ENCODE measurements at regions not wholly inside any gene's neighbourhood (a gene's known extent, or its start where the extent isn't known, plus 50 kb on each side); places are given as distances from the start of the nearest gene placed in this dataset.

GRCh38 chr12:124512667-124513296 lies 54.6 kb downstream of the NCOR2 start:
- ChIA-PET POLR2A (ENCODE audit: unreplicated experiment) (no interaction called here), CTCF (interaction anchor here (1.0 kb wide), 1 partner anchor 132 kb away, joined by 3 read pairs; no protein-coding TSS in a partner anchor)
- Histone ChIP-seq H3K79me2 (ENCODE audit: low read length) (peaks cover 91% of the 10 kb centered on the region), H3K4me2 (ENCODE audit: low read length) (peak overlapping the region; percentile 78), H2AFZ (ENCODE audit: low read length) (no peak overlapping the region), H3K4me3 (ENCODE audit: low read length) (peak overlapping the region; percentile 30; the same call in 1 of the 2 replicates), H4K20me1 (ENCODE audit: low read length) (peaks cover 21% of the 10 kb centered on the region; the same call in 1 of the 2 replicates), H3K4me1 (ENCODE audit: insufficient read depth, low read length) (peaks cover 51% of the 10 kb centered on the region), H3K36me3 (ENCODE audit: low read depth, low read length) (no peaks in the 10 kb centered on the region), H3K27me3 (ENCODE audit: low read length) (no peaks in the 10 kb centered on the region), H3K9me2 (replicated peaks; ENCODE audit: low read length) (no peaks in the 10 kb centered on the region), H3K9me3 (ENCODE audit: low read length) (no peaks in the 10 kb centered on the region), H3K27ac (ENCODE audit: low read length) (peak overlapping the region; percentile 78), H3K9ac (ENCODE audit: low read length) (peak overlapping the region; percentile 55), H3F3A (ENCODE audit: low read length, unreplicated experiment) (peaks cover under 1% of the 10 kb centered on the region)
- DNase-seq (peak; percentile 98), ATAC-seq (peak; percentile 64)
- intact Hi-C loops (cut with micrococcal nuclease): loop anchor here (2.0 kb wide), 1 partner anchor 132 kb away; no protein-coding TSS in a partner anchor
- TF ChIP-seq EZH2phosphoT487 (IDR thresholded peaks at IDR 0.05; ENCODE audit: borderline replicate concordance, low read length) (no peak), EZH2 (IDR thresholded peaks at IDR 0.05; ENCODE audit: low read length, unreplicated experiment) (no peak), CTCF (conservative IDR thresholded peaks at IDR 0.05; ENCODE audit: low read depth, low read length) (no peak)
- no TSS peak for BruUV-seq (replicated peaks)

GRCh38 chr12:124511259-124511985 lies 56.0 kb downstream of the NCOR2 start:
- ChIA-PET POLR2A (ENCODE audit: unreplicated experiment) (no interaction called here), CTCF (no interaction called here)
- intact Hi-C loops (cut with micrococcal nuclease): no loop called here
- DNase-seq (no peak), ATAC-seq (no peak)
- no peaks in the 10 kb centered on the region for H3K27me3 ChIP-seq (ENCODE audit: low read length)
- H3K79me2 ChIP-seq (ENCODE audit: low read length): peaks cover 90% of the 10 kb centered on the region
- no TSS peak for BruUV-seq (replicated peaks)
- peaks cover 38% of the 10 kb centered on the region for H3K4me1 ChIP-seq (ENCODE audit: insufficient read depth, low read length)
- no peak overlapping the region for H3K27ac ChIP-seq (ENCODE audit: low read length)
- no peaks in the 10 kb centered on the region for H3K36me3 ChIP-seq (ENCODE audit: low read depth, low read length)
- H3K9ac ChIP-seq (ENCODE audit: low read length): no peak overlapping the region
- TF ChIP-seq EZH2 (IDR thresholded peaks at IDR 0.05; ENCODE audit: low read length, unreplicated experiment): no peak
- no peak for TF ChIP-seq EZH2phosphoT487 (IDR thresholded peaks at IDR 0.05; ENCODE audit: borderline replicate concordance, low read length)
- TF ChIP-seq CTCF (conservative IDR thresholded peaks at IDR 0.05; ENCODE audit: low read depth, low read length): no peak
- no peaks in the 10 kb centered on the region for H3K9me2 ChIP-seq (replicated peaks; ENCODE audit: low read length)
- H3F3A ChIP-seq (ENCODE audit: low read length, unreplicated experiment): no peaks in the 10 kb centered on the region
- H2AFZ ChIP-seq (ENCODE audit: low read length): no peak overlapping the region
- H3K4me2 ChIP-seq (ENCODE audit: low read length): no peak overlapping the region
- H3K9me3 ChIP-seq (ENCODE audit: low read length): no peaks in the 10 kb centered on the region
- peaks cover 15% of the 10 kb centered on the region; the same call in 1 of the 2 replicates for H4K20me1 ChIP-seq (ENCODE audit: low read length)
- no peak overlapping the region for H3K4me3 ChIP-seq (ENCODE audit: low read length)

Data from PC-3 (cell line).